ENCODE measurements at regions not wholly inside any gene's neighbourhood (a gene's known extent, or its start where the extent isn't known, plus 50 kb on each side); places are given as distances from the start of the nearest gene placed in this dataset.

DNA sequence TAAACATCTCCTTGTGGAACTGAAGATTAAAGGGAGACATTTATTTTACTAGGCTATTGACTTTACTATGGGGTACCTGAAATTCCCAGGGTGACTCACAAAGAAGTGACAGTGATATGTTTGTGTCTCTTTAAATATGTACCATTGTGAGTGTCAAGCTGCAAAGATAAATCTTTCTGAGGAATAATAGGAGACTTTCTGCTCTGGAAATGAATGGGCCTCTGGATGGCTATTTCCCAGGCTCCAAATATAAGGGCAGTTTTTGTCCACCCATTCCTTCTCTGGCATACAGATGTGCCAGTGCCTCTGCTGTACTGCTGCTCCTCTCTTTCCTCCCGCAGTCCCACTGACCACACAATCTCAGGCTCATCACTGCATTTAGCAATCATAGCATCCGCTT, 586.4 kb upstream of the CNTNAP5 start:
- no peaks in the 10 kb centered on the region for H3K27me3 ChIP-seq (ENCODE audit: low read length)
- POLR2A ChIA-PET (ENCODE audit: unreplicated experiment), result no interaction called here
- no peaks in the 10 kb centered on the region for H3K36me3 ChIP-seq (ENCODE audit: low read depth, low read length)
- BruUV-seq (replicated peaks), result no TSS peak
- ATAC-seq (no peak), DNase-seq (no peak)
- CTCF ChIA-PET, result no interaction called here
- no peaks in the 10 kb centered on the region for H3F3A ChIP-seq (ENCODE audit: low read length, unreplicated experiment)
- no peaks in the 10 kb centered on the region for H3K9me2 ChIP-seq (replicated peaks; ENCODE audit: low read length)
- no peak overlapping the region for H3K4me3 ChIP-seq (ENCODE audit: low read length)
- H2AFZ ChIP-seq (ENCODE audit: low read length), result no peak overlapping the region
- H4K20me1 ChIP-seq (ENCODE audit: low read length), result no peaks in the 10 kb centered on the region
- H3K9ac ChIP-seq (ENCODE audit: low read length), result no peak overlapping the region
- no peaks in the 10 kb centered on the region for H3K4me1 ChIP-seq (ENCODE audit: insufficient read depth, low read length)
- no peaks in the 10 kb centered on the region for H3K9me3 ChIP-seq (ENCODE audit: low read length)
- H3K79me2 ChIP-seq (ENCODE audit: low read length), result no peaks in the 10 kb centered on the region
- no peak for TF ChIP-seq EZH2 (IDR thresholded peaks at IDR 0.05; ENCODE audit: low read length, unreplicated experiment)
- TF ChIP-seq EZH2phosphoT487 (IDR thresholded peaks at IDR 0.05; ENCODE audit: borderline replicate concordance, low read length), result no peak
- TF ChIP-seq, protein P1, sequence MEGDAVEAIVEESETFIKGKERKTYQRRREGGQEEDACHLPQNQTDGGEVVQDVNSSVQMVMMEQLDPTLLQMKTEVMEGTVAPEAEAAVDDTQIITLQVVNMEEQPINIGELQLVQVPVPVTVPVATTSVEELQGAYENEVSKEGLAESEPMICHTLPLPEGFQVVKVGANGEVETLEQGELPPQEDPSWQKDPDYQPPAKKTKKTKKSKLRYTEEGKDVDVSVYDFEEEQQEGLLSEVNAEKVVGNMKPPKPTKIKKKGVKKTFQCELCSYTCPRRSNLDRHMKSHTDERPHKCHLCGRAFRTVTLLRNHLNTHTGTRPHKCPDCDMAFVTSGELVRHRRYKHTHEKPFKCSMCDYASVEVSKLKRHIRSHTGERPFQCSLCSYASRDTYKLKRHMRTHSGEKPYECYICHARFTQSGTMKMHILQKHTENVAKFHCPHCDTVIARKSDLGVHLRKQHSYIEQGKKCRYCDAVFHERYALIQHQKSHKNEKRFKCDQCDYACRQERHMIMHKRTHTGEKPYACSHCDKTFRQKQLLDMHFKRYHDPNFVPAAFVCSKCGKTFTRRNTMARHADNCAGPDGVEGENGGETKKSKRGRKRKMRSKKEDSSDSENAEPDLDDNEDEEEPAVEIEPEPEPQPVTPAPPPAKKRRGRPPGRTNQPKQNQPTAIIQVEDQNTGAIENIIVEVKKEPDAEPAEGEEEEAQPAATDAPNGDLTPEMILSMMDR (conservative IDR thresholded peaks at IDR 0.05; ENCODE audit: low read depth, low read length), result no peak
- H3K27ac ChIP-seq (ENCODE audit: low read length), result no peak overlapping the region
- intact Hi-C loops (cut with micrococcal nuclease), result no loop called here
- H3K4me2 ChIP-seq (ENCODE audit: low read length), result no peak overlapping the region

DNA sequence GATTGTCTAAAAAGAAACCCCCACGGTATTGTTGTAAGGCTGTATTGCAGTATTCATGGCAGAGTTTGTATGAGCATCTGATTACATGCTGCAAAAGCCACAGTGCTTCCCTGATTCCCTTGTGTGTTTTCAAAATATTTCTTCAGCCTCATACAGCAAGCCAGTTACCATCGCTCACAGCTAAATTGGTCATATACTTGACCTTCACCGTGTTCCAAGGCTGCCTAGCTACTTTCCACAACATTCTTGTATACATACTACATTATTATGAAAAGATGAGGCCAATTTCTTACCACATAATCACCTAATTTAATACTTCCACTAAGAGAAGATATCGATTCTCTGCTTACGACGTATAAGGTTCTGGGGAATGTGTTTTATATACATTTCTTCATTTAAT, 576.3 kb upstream of the CNTNAP5 start:
- H3F3A ChIP-seq (ENCODE audit: low read length, unreplicated experiment), result no peaks in the 10 kb centered on the region
- no peak for DNase-seq
- no peaks in the 10 kb centered on the region for H3K36me3 ChIP-seq (ENCODE audit: low read depth, low read length)
- TF ChIP-seq EZH2phosphoT487 (IDR thresholded peaks at IDR 0.05; ENCODE audit: borderline replicate concordance, low read length) (no peak), EZH2 (IDR thresholded peaks at IDR 0.05; ENCODE audit: low read length, unreplicated experiment) (no peak)
- TF ChIP-seq, protein P1 (conservative IDR thresholded peaks at IDR 0.05; ENCODE audit: low read depth, low read length), result no peak
- BruUV-seq (replicated peaks), result no TSS peak
- no peaks in the 10 kb centered on the region for H3K9me2 ChIP-seq (replicated peaks; ENCODE audit: low read length)
- no peaks in the 10 kb centered on the region for H3K79me2 ChIP-seq (ENCODE audit: low read length)
- no peak overlapping the region for H3K9ac ChIP-seq (ENCODE audit: low read length)
- no peak overlapping the region for H3K4me2 ChIP-seq (ENCODE audit: low read length)
- no peaks in the 10 kb centered on the region for H3K9me3 ChIP-seq (ENCODE audit: low read length)
- H2AFZ ChIP-seq (ENCODE audit: low read length), result no peak overlapping the region
- H3K27me3 ChIP-seq (ENCODE audit: low read length), result no peaks in the 10 kb centered on the region
- H3K4me3 ChIP-seq (ENCODE audit: low read length), result no peak overlapping the region
- ATAC-seq, result no peak
- H3K27ac ChIP-seq (ENCODE audit: low read length), result no peak overlapping the region
- intact Hi-C loops (cut with micrococcal nuclease), result no loop called here
- H4K20me1 ChIP-seq (ENCODE audit: low read length), result no peaks in the 10 kb centered on the region
- ChIA-PET POLR2A (ENCODE audit: unreplicated experiment) (no interaction called here), CTCF (no interaction called here)
- H3K4me1 ChIP-seq (ENCODE audit: insufficient read depth, low read length), result no peaks in the 10 kb centered on the region

DNA sequence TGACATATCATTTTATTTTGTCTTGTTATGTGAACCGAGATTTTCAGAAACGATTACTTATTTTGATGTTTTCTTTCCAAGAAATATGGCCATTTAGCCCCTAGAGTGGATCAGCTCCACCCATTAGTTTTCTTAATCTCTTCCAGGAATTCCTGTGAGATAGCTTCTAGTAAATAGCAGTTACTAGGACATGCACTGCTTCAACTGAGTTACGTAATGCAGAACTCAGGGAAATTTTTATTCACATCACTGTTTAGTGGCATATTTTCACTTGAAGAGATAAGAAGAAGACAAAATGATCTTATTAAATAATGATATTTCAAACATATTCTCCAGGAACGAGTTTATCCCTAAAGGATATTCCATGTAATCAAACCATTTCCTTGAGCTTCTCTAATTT, 573.5 kb upstream of the CNTNAP5 start:
- no peak overlapping the region for H3K9ac ChIP-seq (ENCODE audit: low read length)
- no peak overlapping the region for H3K4me3 ChIP-seq (ENCODE audit: low read length)
- H3K79me2 ChIP-seq (ENCODE audit: low read length), result no peaks in the 10 kb centered on the region
- H3K9me3 ChIP-seq (ENCODE audit: low read length), result no peaks in the 10 kb centered on the region
- no peaks in the 10 kb centered on the region for H3K27me3 ChIP-seq (ENCODE audit: low read length)
- H3K36me3 ChIP-seq (ENCODE audit: low read depth, low read length), result no peaks in the 10 kb centered on the region
- no peak overlapping the region for H3K27ac ChIP-seq (ENCODE audit: low read length)
- no peak for DNase-seq
- no peak overlapping the region for H2AFZ ChIP-seq (ENCODE audit: low read length)
- BruUV-seq (replicated peaks), result no TSS peak
- H3K4me2 ChIP-seq (ENCODE audit: low read length), result no peak overlapping the region
- no peak for ATAC-seq
- no peaks in the 10 kb centered on the region for H3K9me2 ChIP-seq (replicated peaks; ENCODE audit: low read length)
- no peaks in the 10 kb centered on the region for H3F3A ChIP-seq (ENCODE audit: low read length, unreplicated experiment)
- CTCF ChIA-PET, result no interaction called here
- H4K20me1 ChIP-seq (ENCODE audit: low read length), result no peaks in the 10 kb centered on the region
- no peak for TF ChIP-seq EZH2 (IDR thresholded peaks at IDR 0.05; ENCODE audit: low read length, unreplicated experiment)
- TF ChIP-seq, protein P1 (conservative IDR thresholded peaks at IDR 0.05; ENCODE audit: low read depth, low read length), result no peak
- TF ChIP-seq EZH2phosphoT487 (IDR thresholded peaks at IDR 0.05; ENCODE audit: borderline replicate concordance, low read length), result no peak
- intact Hi-C loops (cut with micrococcal nuclease), result no loop called here
- no peaks in the 10 kb centered on the region for H3K4me1 ChIP-seq (ENCODE audit: insufficient read depth, low read length)
- POLR2A ChIA-PET (ENCODE audit: unreplicated experiment), result no interaction called here

Measured in PC-3 (cell line).